Ishikawa (cell line): ENCODE measurements at regions not wholly inside any gene's neighbourhood (a gene's known extent, or its start where the extent isn't known, plus 50 kb on each side); places are given as distances from the start of the nearest gene placed in this dataset.

Experiments
- ZBTB7A ChIP-seq: IDR thresholded peaks from 2 replicates; pipeline ENCODE4 v1.6.1; 2012; ENCODE audit warnings: low read depth
- TF ChIP-seq, protein P1 (sequence below): IDR thresholded peaks from 2 replicates; pipeline ENCODE4 v1.6.1; 2012

DNA sequence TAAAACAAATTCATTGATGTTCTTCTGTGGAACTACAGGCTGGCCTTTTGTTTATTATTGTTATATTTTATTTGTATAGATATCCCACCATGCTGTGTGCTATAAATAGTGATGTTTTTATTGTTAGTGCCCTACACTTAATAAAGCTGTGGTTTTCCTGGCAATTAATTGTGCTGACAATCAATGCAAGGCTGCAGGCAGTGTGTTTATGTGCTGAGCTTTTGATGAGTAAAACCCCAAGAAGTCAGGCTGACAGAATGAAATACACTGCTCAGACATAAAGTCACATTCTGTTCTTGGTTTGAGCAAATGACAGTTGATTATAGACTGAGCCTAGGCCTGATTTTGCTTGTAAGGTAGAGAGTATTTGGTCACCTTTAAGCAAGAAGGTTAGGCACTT, 362.7 kb downstream of the CPS1 start:
- TF ChIP-seq, protein P1, sequence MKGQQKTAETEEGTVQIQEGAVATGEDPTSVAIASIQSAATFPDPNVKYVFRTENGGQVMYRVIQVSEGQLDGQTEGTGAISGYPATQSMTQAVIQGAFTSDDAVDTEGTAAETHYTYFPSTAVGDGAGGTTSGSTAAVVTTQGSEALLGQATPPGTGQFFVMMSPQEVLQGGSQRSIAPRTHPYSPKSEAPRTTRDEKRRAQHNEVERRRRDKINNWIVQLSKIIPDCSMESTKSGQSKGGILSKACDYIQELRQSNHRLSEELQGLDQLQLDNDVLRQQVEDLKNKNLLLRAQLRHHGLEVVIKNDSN: no peak
- no peak for TF ChIP-seq ZBTB7A
